Astrocyte (in vitro differentiated cells and primary cell): ENCODE measurements at regions not wholly inside any gene's neighbourhood (a gene's known extent, or its start where the extent isn't known, plus 50 kb on each side); places are given as distances from the start of the nearest gene placed in this dataset.

Experiments used
- CTCF ChIP-seq: IDR thresholded peaks from 2 replicates; pipeline ENCODE4 v1.5.1; 2011; ENCODE audit warnings: low read depth, mild to moderate bottlenecking, inconsistent platforms, low read length, moderate library complexity; ENCODE audit not compliant: insufficient read depth
- EZH2 ChIP-seq: IDR thresholded peaks from 2 replicates; pipeline ENCODE4 v1.6.1; 2012; ENCODE audit warnings: mild to moderate bottlenecking, low read length, inconsistent platforms; ENCODE audit not compliant: insufficient read depth

GRCh38 chr15:96553931-96554330 is 223.4 kb downstream of the NR2F2 start:
- TF ChIP-seq CTCF (no peak), EZH2 (no peak)
